HFF-Myc (cell line): ENCODE measurements at regions not wholly inside any gene's neighbourhood (a gene's known extent, or its start where the extent isn't known, plus 50 kb on each side); places are given as distances from the start of the nearest gene placed in this dataset.
"Not testable (repeated sequence)": the region's sequence is repeated elsewhere in the genome, so short reads cannot be mapped to it uniquely, and the experiment has no call there.

ENCODE experiments used
- DNase-seq: peaks from one replicate; pipeline ENCODE4 v3.0.0-alpha.2; 2011; ENCODE audit warnings: low read depth; ENCODE audit errors: extremely low read depth
- H3K4me3 ChIP-seq: replicated peaks from 2 replicates; pipeline ENCODE4 v1.5.1; 2011; ENCODE audit warnings: low read depth, mild to moderate bottlenecking, control low read depth, low read length
- TF ChIP-seq, protein P1 (sequence below): IDR thresholded peaks from 2 replicates; pipeline ENCODE4 v1.5.1; 2012; ENCODE audit warnings: mild to moderate bottlenecking, low read depth, low read length, control low read depth; ENCODE audit errors: missing control alignments

DNA sequence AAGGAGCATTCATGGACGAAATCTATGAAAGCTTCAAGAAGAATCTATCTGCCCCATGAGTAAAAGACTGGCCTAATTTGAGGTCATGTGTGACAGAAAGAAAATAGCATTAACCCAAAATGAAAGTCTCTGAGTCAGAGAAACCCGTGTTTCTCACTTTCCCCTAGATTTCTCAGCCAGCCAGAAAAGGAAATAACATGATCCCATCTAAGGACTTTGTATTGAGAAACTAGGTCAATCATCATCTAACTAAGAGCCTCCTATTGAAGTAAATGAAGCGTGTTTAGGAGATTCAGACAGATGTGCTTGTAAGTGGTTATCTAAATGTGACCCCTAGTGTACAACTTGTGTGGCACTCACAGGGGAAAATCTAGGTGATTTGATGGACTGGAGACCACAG lies 77.3 kb upstream of the ZNF366 start:
- TF ChIP-seq, protein P1, sequence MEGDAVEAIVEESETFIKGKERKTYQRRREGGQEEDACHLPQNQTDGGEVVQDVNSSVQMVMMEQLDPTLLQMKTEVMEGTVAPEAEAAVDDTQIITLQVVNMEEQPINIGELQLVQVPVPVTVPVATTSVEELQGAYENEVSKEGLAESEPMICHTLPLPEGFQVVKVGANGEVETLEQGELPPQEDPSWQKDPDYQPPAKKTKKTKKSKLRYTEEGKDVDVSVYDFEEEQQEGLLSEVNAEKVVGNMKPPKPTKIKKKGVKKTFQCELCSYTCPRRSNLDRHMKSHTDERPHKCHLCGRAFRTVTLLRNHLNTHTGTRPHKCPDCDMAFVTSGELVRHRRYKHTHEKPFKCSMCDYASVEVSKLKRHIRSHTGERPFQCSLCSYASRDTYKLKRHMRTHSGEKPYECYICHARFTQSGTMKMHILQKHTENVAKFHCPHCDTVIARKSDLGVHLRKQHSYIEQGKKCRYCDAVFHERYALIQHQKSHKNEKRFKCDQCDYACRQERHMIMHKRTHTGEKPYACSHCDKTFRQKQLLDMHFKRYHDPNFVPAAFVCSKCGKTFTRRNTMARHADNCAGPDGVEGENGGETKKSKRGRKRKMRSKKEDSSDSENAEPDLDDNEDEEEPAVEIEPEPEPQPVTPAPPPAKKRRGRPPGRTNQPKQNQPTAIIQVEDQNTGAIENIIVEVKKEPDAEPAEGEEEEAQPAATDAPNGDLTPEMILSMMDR: no peak
- DNase-seq: no peak
- H3K4me3 ChIP-seq: no peak overlapping the region

GRCh38 chr5:72579290-72579689 lies 72.1 kb upstream of the ZNF366 start:
- DNase-seq, H3K4me3 ChIP-seq: not testable (repeated sequence)

- TF ChIP-seq, protein P1: no peak
- DNase-seq: no peak
- no peak overlapping the region for H3K4me3 ChIP-seq
Observed at GRCh38 chr5:72572236-72572765, 65.1 kb upstream of the ZNF366 start.

DNA sequence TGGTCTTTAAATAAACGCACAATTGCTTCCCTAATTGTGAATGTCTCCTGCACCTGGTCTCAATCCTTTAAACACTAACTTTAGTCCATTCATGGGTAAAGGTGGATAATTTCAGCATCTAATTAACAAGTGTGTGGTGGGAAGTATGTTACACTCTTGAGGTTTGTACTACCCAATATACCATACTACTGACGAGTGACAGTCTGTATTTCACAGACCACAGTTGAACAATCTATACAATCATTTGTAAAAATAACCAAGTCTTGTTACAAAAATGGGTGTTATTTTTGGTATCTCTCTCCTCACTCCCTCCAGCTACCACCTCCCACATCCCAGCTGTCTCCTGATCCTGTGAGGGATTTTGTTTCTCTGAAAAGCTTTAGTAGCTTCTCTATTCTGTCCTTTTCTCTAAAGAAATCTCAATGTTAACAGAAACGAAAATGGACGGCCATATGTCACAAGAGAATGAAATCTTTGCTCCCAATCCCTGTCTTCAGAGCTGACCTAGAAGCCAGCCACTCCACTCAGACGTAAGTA lies 62.3 kb upstream of the ZNF366 start:
- TF ChIP-seq, protein P1: no peak
- no peak overlapping the region for H3K4me3 ChIP-seq
- no peak for DNase-seq

GRCh38 chr5:72566746-72567145 lies 59.5 kb upstream of the ZNF366 start:
- no peak for DNase-seq
- TF ChIP-seq, protein P1: no peak

GRCh38 chr5:72565513-72566289 lies 58.5 kb upstream of the ZNF366 start:
- DNase-seq: no peak
- no peak overlapping the region for H3K4me3 ChIP-seq
- TF ChIP-seq, protein P1: no peak

More at GRCh38 chr5:72566746-72567145, 59.5 kb upstream of the ZNF366 start:
- H3K4me3 ChIP-seq: no peak overlapping the region

- no peak overlapping the region for H3K4me3 ChIP-seq
- DNase-seq: no peak
- TF ChIP-seq, protein P1: no peak
Observed at GRCh38 chr5:72562717-72563116, 55.5 kb upstream of the ZNF366 start.
